GM23338 (cell line): ENCODE measurements at regions not wholly inside any gene's neighbourhood (a gene's known extent, or its start where the extent isn't known, plus 50 kb on each side); places are given as distances from the start of the nearest gene placed in this dataset.

Experiments
- ATAC-seq: fragments of 200-7000 bp; cut with Tn5 transposase; 3 replicates; pipeline ENCODE4 v1.9.1; 2020
- DNase-seq: peaks from one replicate; pipeline ENCODE4 v3.0.0-alpha.2; 2015; ENCODE audit warnings: low spot score
- H2AFZ ChIP-seq: fragments of 200-600 bp; sonication (generic); 2 replicates; pipeline ENCODE4 v1.8.0; 2016; ENCODE audit warnings: antibody characterized with exemption, mild to moderate bottlenecking, moderate library complexity
- H3F3A ChIP-seq: fragments of 200-600 bp; sonication (generic); replicated peaks from 2 replicates; pipeline ENCODE4 v1.8.0; 2017; ENCODE audit warnings: antibody characterized with exemption, mixed run types, low read depth
- H3K27ac ChIP-seq: fragments of 200-600 bp; sonication (generic); 2 replicates; pipeline ENCODE4 v1.6.1; 2016; ENCODE audit warnings: low read depth
- H3K27me3 ChIP-seq: fragments of 200-600 bp; sonication (generic); 2 replicates; pipeline ENCODE4 v1.8.0; 2016; ENCODE audit warnings: mild to moderate bottlenecking, mixed run types, moderate library complexity; ENCODE audit not compliant: insufficient read depth
- H3K36me3 ChIP-seq: fragments of 200-600 bp; sonication (generic); 2 replicates; pipeline ENCODE4 v1.8.0; 2016; ENCODE audit warnings: mild to moderate bottlenecking; ENCODE audit not compliant: insufficient read depth
- H3K4me1 ChIP-seq: fragments of 200-600 bp; sonication (generic); 2 replicates; pipeline ENCODE4 v1.8.0; 2016; ENCODE audit warnings: mild to moderate bottlenecking, moderate library complexity; ENCODE audit not compliant: insufficient read depth
- H3K4me2 ChIP-seq: fragments of 200-600 bp; sonication (generic); 2 replicates; pipeline ENCODE4 v1.7.1; 2017; ENCODE audit warnings: mixed run types
- H3K4me3 ChIP-seq: fragments of 200-600 bp; sonication (generic); 2 replicates; pipeline ENCODE4 v1.6.1; 2016; ENCODE audit warnings: mixed run types
- H3K79me2 ChIP-seq: fragments of 200-600 bp; sonication (generic); replicated peaks from 2 replicates; pipeline ENCODE4 v1.8.0; 2017; ENCODE audit warnings: mild to moderate bottlenecking; ENCODE audit not compliant: insufficient read depth
- H3K9me2 ChIP-seq: fragments of 200-600 bp; sonication (generic); 2 replicates; pipeline ENCODE4 v1.8.0; 2017; ENCODE audit not compliant: insufficient read depth
- H4K20me1 ChIP-seq: fragments of 200-600 bp; sonication (generic); replicated peaks from 2 replicates; pipeline ENCODE4 v1.8.0; 2017; ENCODE audit warnings: mild to moderate bottlenecking; ENCODE audit not compliant: insufficient read depth
- H3K27ac Mint-ChIP-seq: 2 replicates; pipeline ENCODE4 v1.8.0; 2020; ENCODE audit warnings: inconsistent platforms, mild to moderate bottlenecking, moderate library complexity, mixed read lengths
- H3K27me3 Mint-ChIP-seq: 3 replicates; pipeline ENCODE4 v1.8.0; 2022; ENCODE audit warnings: low read depth, mild to moderate bottlenecking, moderate library complexity, mixed read lengths, inconsistent platforms; ENCODE audit not compliant: insufficient read depth, poor library complexity
- H3K36me3 Mint-ChIP-seq: 3 replicates; pipeline ENCODE4 v1.8.0; 2021; ENCODE audit warnings: low read depth, mild to moderate bottlenecking, inconsistent platforms, moderate library complexity, mixed read lengths
- H3K4me1 Mint-ChIP-seq: 3 replicates; pipeline ENCODE4 v1.8.0; 2020; ENCODE audit warnings: mild to moderate bottlenecking, inconsistent platforms, mixed read lengths
- H3K4me3 Mint-ChIP-seq: 3 replicates; pipeline ENCODE4 v1.8.0; 2021; ENCODE audit warnings: moderate library complexity, mild to moderate bottlenecking, inconsistent platforms, mixed read lengths
- H3K9me3 Mint-ChIP-seq: 3 replicates; pipeline ENCODE4 v1.8.0; 2020; ENCODE audit warnings: moderate library complexity, mild to moderate bottlenecking, inconsistent platforms, mixed read lengths
- CREB1 ChIP-seq: fragments of 250-450 bp; sonication (Bioruptor Pico); IDR thresholded peaks from 2 replicates; pipeline ENCODE4 v1.5.0; 2020; ENCODE audit warnings: low read depth, mild to moderate bottlenecking, moderate library complexity
- CTCF ChIP-seq, 2 experiments: fragments of 200-600 bp in 1 of 2; sonication (generic) in 1 of 2; conservative IDR thresholded peaks; 2 replicates each; pipeline versions ENCODE4 v1.5.1 to v1.6.1; 2016 to 2017; ENCODE audit warnings: antibody characterized with exemption in 2 of 2, low read depth in 2 of 2, mild to moderate bottlenecking in 2 of 2, moderate library complexity in 1 of 2
- EZH2phosphoT487 ChIP-seq: fragments of 200-600 bp; sonication (generic); IDR thresholded peaks from one replicate; pipeline ENCODE4 v1.8.1; 2018; ENCODE audit warnings: antibody characterized with exemption; ENCODE audit not compliant: unreplicated experiment
- NANOG ChIP-seq: IDR thresholded peaks from 2 replicates; pipeline ENCODE4 v1.6.1; 2016; ENCODE audit warnings: antibody characterized with exemption, borderline replicate concordance
- POLR2AphosphoS5 ChIP-seq: IDR thresholded peaks from 2 replicates; pipeline ENCODE4 v1.6.1; 2016; ENCODE audit warnings: antibody characterized with exemption, low read depth
- REST ChIP-seq: IDR thresholded peaks from one replicate; pipeline ENCODE4 v1.6.1; 2018; ENCODE audit warnings: antibody characterized with exemption; ENCODE audit not compliant: unreplicated experiment
- ZNF114 ChIP-seq: fragments of 250-450 bp; sonication (Bioruptor Pico); IDR thresholded peaks from 2 replicates; pipeline ENCODE4 v1.5.0; 2020; ENCODE audit warnings: mild to moderate bottlenecking, moderate library complexity
- ZNF331 ChIP-seq: fragments of 250-450 bp; sonication (Bioruptor Pico); IDR thresholded peaks from 2 replicates; pipeline ENCODE4 v1.5.0; 2020; ENCODE audit warnings: low read depth, mild to moderate bottlenecking, moderate library complexity
- ZNF462 ChIP-seq: fragments of 250-450 bp; sonication (Bioruptor Pico); IDR thresholded peaks from 2 replicates; pipeline ENCODE4 v1.5.0; 2020; ENCODE audit warnings: mild to moderate bottlenecking, moderate library complexity

- TF ChIP-seq REST = no peak
- no peak for TF ChIP-seq NANOG
- no peak for TF ChIP-seq CREB1 (CRISPR knock-in tag)
- no peak for TF ChIP-seq CTCF (conservative IDR thresholded peaks at IDR 0.05; ENCODE audit: low read depth in 2 of 2)
- TF ChIP-seq ZNF114 (CRISPR knock-in tag) = no peak
- TF ChIP-seq POLR2AphosphoS5 = no peak
These were observed 89.2 kb upstream of the POMGNT2 start (continued) for GRCh38 chr3:43195115-43195498.

GRCh38 chr3:43194490-43195114 lies 88.7 kb upstream of the POMGNT2 start:
- no peak for ATAC-seq
- no peaks in the 10 kb centered on the region for H4K20me1 ChIP-seq
- no peak overlapping the region for H3K27ac Mint-ChIP-seq
- no peaks in the 10 kb centered on the region for H3K79me2 ChIP-seq
- peaks cover 5% of the 10 kb centered on the region for H3K27me3 Mint-ChIP-seq
- H3K27ac ChIP-seq = no peak overlapping the region
- no peak for TF ChIP-seq EZH2phosphoT487
- no peak for TF ChIP-seq REST
- TF ChIP-seq ZNF331 = no peak
- no peak for TF ChIP-seq ZNF462 (CRISPR knock-in tag)
- no peaks in the 10 kb centered on the region for H3K36me3 Mint-ChIP-seq
- H3K4me1 Mint-ChIP-seq = no peaks in the 10 kb centered on the region
- H3K9me2 ChIP-seq = 0 out of 2 replicates have a peak, but pooled peaks cover 7% of the 10 kb centered on the region
- no peaks in the 10 kb centered on the region for H3K4me1 ChIP-seq
- no peak for DNase-seq
- no peak overlapping the region for H3K4me3 Mint-ChIP-seq
- peaks cover 8% of the 10 kb centered on the region for H3K9me3 Mint-ChIP-seq
- no peak overlapping the region for H3K4me2 ChIP-seq
- no peaks in the 10 kb centered on the region for H3K27me3 ChIP-seq
- no peaks in the 10 kb centered on the region for H3F3A ChIP-seq
- H3K36me3 ChIP-seq = no peaks in the 10 kb centered on the region
- H3K4me3 ChIP-seq = no peak overlapping the region
- H2AFZ ChIP-seq = no peak overlapping the region
